Glomerular endothelial cell (primary cell): ENCODE measurements at regions not wholly inside any gene's neighbourhood (a gene's known extent, or its start where the extent isn't known, plus 50 kb on each side); places are given as distances from the start of the nearest gene placed in this dataset.
"Not testable (repeated sequence)": the region's sequence is repeated elsewhere in the genome, so short reads cannot be mapped to it uniquely, and the experiment has no call there.

Experiments
- DNase-seq: peaks from one replicate; pipeline ENCODE4 v3.0.0-alpha.2; 2011; ENCODE audit warnings: low read depth, low spot score; ENCODE audit errors: extremely low read depth

DNA sequence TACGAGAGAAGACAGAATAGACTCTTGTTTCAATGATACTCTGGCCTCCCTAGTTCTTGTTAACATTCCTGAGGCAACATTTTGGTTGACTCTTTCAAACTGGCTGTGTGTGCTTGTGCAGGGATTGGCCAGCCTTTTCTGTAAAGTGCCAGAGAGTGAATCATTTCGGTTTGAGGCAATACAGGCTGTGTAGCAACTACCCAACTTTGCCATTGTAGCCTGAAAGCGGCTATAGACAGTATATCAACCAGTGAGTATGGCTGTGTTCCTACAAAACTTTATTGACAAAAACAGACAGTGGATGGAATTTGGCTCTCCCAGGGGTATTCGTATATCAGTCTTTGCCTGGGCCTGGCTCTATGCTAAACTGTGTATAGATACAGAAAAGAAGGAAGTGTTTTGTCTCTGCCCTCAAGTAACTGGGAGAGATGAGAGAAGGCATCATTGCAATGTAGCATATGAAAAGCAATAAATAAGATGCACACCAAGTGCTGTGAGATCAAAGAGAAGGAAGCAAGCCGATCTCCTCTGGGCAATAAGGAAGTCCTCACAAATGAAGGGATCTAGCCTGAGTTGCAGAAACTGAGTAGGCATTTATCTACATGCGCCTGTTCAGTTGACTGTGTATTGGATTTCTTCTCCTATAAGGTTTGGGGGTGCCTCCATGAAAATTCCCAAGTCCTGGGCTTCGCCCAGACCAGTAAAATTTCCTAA, 568.0 kb upstream of the KLF4 start:
- DNase-seq: no peak

DNA sequence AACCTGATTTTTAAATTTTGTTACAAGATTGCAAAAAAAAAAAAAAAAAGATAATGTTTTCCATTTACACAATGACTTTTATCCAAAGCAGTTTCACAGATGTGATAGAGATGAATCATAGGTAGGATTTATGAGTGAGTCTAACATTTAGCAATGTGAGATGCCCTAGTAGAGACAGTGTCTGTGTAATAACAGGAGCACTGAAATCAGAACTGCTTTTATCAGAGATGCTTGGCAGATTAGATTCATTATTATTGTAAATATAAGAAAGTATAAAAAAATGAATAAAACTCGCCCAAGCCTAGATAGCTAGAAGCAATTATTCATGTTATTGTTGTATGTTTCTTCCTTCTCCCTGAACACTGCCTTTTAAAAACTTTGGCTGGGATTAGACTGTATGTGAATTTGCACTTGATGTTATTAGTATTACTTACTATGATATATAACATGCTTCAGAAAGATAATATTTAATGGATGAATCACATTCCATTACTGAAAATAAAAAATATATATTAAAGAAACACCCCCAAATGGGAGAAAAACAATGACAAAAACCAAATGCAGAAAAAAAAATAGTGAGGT, 567.3 kb upstream of the KLF4 start:
- no peak for DNase-seq

GRCh38 chr9:108056084-108056804, 566.7 kb upstream of the KLF4 start:
- peak; percentile 33 for DNase-seq

DNA sequence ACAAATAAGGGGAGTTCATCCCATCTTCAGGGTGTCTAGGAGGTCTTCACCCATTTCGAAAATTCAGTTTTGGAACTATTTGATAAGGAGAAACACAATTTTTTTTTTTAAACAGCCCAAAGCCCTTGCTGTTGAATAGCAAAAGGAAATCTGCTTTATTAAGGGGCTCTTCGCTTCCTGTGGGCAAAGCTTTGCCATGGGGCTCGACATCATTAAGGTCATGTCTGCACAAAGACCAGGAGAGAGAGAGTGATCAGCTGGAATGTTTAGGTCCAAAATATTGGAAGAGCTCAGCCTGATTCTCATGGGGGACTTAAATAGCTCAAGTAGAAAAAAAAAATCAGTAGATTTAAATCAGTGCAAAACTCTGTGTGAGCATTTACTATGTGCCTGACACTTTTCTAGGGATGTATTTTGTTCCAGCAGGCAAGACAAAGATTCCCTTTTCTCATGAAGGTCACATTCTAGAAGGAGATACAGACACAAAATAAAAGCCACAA, 564.6 kb upstream of the KLF4 start:
- no peak for DNase-seq

- DNase-seq: no peak
Measured at GRCh38 chr9:108053555-108054061, 564.0 kb upstream of the KLF4 start.

- no peak for DNase-seq
Measured at GRCh38 chr9:108052431-108053080, 563.0 kb upstream of the KLF4 start.

- DNase-seq: no peak
Measured at GRCh38 chr9:108050894-108051293, 561.3 kb upstream of the KLF4 start.

- no peak for DNase-seq
Measured at GRCh38 chr9:108049671-108050494, 560.3 kb upstream of the KLF4 start.

DNA sequence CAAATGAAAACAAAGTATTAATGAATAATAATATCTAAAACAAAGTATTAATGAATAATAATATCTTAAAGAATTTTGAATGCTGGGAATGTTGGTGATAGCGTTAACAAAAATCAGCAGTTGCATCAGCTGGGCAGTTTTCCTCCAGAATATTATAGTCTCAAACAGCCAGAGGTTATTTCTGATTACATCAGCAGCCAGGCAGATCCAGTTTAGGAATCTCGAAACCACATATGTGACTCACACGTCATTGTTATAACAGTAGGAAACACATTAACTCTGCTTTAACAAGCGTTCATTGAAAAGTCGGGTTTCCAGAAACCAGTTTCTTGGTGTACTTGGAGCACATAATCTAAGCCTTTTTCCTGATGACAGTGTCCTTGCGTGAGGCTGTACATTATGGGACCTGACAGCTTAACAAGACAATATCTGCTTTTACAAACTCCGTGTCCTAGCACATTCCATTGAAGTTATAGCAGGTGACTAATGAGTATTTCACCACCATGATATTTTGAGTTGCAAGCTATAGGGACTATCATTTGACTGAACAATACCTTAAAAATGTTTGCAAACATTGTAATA, 559.5 kb upstream of the KLF4 start:
- DNase-seq: peak; percentile 62

DNA sequence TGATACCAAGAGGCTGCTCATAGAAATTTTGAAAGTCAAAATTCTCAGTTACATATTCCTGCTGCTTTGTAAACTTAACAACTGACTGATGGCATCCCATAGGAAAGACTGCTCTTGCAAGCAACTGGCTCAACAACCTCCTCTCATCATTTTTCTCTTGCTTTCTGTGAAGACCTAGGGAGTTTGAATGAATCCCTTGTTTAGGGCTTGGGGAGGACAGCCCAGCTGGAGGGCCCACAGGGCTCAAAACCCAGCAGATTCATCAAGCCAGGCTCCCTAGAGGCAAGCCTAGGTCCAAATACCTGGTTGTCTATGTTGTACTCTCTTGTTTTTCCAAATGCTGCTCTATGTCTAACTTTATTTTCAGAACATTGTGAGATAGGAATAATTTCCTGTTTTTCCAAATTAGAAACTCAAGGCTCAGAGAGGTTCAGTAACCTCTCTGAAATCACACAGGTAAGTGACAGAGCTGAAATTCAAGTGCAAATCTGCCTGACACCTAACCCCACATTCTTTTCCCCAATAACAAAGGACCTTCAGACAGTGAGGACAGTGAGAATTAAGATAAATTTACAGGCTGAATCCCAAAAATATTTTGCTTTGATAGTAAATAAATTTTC, 558.9 kb upstream of the KLF4 start:
- DNase-seq: no peak

DNA sequence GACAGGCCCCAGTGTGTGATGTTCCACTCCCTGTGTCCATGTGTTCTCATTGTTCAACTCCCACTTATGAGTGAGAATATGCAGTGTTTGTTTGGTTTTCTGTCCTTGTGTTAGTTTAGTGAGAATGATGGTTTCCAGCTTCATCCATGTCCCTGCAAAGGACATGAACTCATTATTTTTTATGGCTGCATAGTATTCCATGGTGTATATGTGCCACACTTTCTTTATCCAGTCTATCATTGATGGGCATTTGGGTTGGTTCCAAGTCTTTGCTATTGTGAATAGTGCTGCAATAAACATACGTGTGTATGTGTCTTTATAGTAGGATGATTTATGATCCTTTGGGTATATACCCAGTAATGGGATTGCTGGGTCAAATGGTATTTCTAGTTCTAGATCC, 558.2 kb upstream of the KLF4 start:
- DNase-seq: not testable (repeated sequence)

- DNase-seq: no peak
Measured at GRCh38 chr9:108047264-108047663, 557.7 kb upstream of the KLF4 start.

DNA sequence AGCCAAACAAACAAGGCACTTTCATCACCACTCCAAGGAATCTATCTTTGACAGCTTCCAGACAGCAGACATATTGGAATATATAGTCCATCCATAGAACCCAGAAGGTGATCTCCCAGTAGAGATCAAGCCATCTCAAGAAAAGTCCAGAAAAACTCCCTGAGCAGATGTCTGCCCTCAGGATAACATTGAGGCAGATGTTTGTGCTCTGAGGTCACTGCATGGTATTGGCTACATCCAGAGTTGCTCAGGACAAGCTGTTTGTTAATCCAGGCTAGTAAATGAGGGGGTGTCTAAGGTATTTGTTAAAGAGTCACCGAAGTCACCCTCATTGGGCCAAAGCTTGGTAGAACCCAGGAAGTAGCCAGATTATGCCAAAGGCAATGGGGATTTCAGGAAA, 556.3 kb upstream of the KLF4 start:
- DNase-seq: no peak

- no peak for DNase-seq
Measured at GRCh38 chr9:108043585-108043984, 554.0 kb upstream of the KLF4 start.

GRCh38 chr9:108041551-108041950, 552.0 kb upstream of the KLF4 start:
- DNase-seq: no peak

GRCh38 chr9:108040783-108041182, 551.2 kb upstream of the KLF4 start:
- DNase-seq: no peak

- no peak for DNase-seq
Measured at GRCh38 chr9:108039493-108039892, 549.9 kb upstream of the KLF4 start.

GRCh38 chr9:108039012-108039411, 549.4 kb upstream of the KLF4 start:
- no peak for DNase-seq

DNA sequence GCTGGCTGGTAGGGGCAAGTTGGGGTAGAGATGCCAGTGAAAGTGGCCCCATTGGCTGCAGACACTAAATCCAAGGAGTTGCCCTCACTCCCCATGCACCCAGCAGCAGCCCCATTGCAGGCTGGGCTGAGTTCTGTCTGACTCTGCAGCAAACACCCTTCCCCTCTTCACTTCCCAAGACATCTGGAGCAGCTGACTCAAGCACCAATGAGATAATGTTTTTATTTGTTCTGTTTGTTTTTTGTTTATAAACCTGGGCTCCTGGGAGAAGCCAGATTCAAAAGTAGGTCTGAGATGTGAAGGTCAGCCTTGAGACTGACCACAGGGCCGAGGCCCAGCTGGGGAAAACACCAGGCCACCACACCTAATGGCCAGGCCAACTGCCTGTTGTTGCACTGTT, 545.9 kb upstream of the KLF4 start:
- DNase-seq: no peak
